Nephron (organoid): ENCODE measurements at regions not wholly inside any gene's neighbourhood (a gene's known extent, or its start where the extent isn't known, plus 50 kb on each side); places are given as distances from the start of the nearest gene placed in this dataset.

Source experiments
- H3K27ac Mint-ChIP-seq, 3 experiments: 2 replicates each; pipeline ENCODE4 v1.8.0; 2020; ENCODE audit warnings: mixed read lengths in 3 of 3, mild to moderate bottlenecking in 2 of 3, moderate library complexity in 1 of 3
- H3K27me3 Mint-ChIP-seq: 2 replicates; pipeline ENCODE4 v1.8.0; 2021; ENCODE audit warnings: low read depth, mild to moderate bottlenecking, moderate library complexity, mixed read lengths
- H3K36me3 Mint-ChIP-seq: 2 replicates; pipeline ENCODE4 v1.8.0; 2020; ENCODE audit warnings: low read depth, mixed read lengths
- H3K4me1 Mint-ChIP-seq: 2 replicates; pipeline ENCODE4 v1.8.0; 2020; ENCODE audit warnings: mixed read lengths
- H3K4me3 Mint-ChIP-seq, 3 experiments: 2 replicates each; pipeline ENCODE4 v1.8.0; 2020; ENCODE audit warnings: mild to moderate bottlenecking in 3 of 3, mixed read lengths in 3 of 3, moderate library complexity in 2 of 3
- H3K9me3 Mint-ChIP-seq: 2 replicates; pipeline ENCODE4 v1.8.0; 2020; ENCODE audit warnings: mixed read lengths
- CTCF ChIP-seq, 3 experiments: fragments of 200-600 bp; sonication (generic); IDR thresholded peaks; one replicate each; pipeline ENCODE4 v1.5.0; 2021; ENCODE audit warnings: antibody characterized with exemption in 3 of 3; ENCODE audit not compliant: unreplicated experiment in 3 of 3

DNA sequence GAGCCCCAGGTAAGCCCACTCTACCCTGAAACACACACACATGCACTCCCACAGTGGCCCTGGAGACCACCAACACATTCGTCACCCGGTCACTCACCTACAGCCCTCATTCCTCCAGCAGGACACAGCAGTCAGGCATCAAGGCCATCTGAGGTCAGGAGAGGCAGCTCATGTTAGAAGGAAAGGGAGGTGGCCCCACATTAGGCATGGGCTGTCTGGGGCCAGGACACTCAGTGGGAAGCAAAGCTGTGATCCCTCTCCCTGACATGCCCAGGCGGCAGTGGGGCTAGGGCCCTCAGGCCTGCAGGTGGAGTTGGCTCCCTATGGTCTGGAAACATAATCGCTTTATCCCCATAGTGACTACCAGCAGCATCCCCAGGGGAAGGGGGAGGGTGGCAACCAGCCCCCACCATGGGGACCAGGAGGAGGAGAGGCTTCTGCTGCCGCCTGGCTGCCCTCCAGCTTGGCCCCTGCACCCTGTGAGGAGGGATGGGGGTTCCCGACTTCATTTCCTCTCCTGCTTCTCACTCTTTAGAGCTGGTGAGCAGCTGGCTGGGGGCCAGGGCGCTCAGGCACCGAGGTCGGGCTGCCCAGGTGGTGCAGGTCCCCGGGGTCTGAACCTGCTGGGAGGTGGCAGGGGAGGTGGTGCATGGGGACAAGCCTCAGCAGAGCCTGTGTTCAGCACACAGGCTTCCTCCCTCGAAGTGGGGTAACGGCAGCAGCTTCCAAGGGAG lies 76.6 kb upstream of the CST7 start:
- Mint-ChIP-seq H3K27ac (no peak overlapping the region), H3K9me3 (no peaks in the 10 kb centered on the region), H3K4me3 (no peak overlapping the region), H3K4me1 (peaks cover 16% of the 10 kb centered on the region), H3K27me3 (peaks cover 27% of the 10 kb centered on the region), H3K36me3 (no peaks in the 10 kb centered on the region)
- no peak for TF ChIP-seq CTCF (IDR thresholded peaks at IDR 0.05; ENCODE audit: unreplicated experiment in 3 of 3)

GRCh38 chr20:24873025-24873620 lies 75.9 kb upstream of the CST7 start:
- H3K36me3 Mint-ChIP-seq: no peaks in the 10 kb centered on the region

GRCh38 chr20:24875078-24875477 lies 74.0 kb upstream of the CST7 start:
- H3K9me3 Mint-ChIP-seq: no peaks in the 10 kb centered on the region
- H3K4me3 Mint-ChIP-seq: no peak overlapping the region
- peaks cover 23% of the 10 kb centered on the region for H3K27me3 Mint-ChIP-seq
- no peak for TF ChIP-seq CTCF (IDR thresholded peaks at IDR 0.05; ENCODE audit: unreplicated experiment in 3 of 3)
- no peaks in the 10 kb centered on the region for H3K36me3 Mint-ChIP-seq
- H3K4me1 Mint-ChIP-seq: peaks cover 15% of the 10 kb centered on the region
- H3K27ac Mint-ChIP-seq: no peak overlapping the region

More at GRCh38 chr20:24873025-24873620, 75.9 kb upstream of the CST7 start:
- Mint-ChIP-seq H3K4me3 (no peak overlapping the region), H3K27me3 (peaks cover 27% of the 10 kb centered on the region), H3K4me1 (peaks cover 16% of the 10 kb centered on the region), H3K9me3 (no peaks in the 10 kb centered on the region), H3K27ac (no peak overlapping the region)
- TF ChIP-seq CTCF (IDR thresholded peaks at IDR 0.05; ENCODE audit: unreplicated experiment in 3 of 3): no peak

GRCh38 chr20:24877652-24878051 lies 71.4 kb upstream of the CST7 start:
- no peaks in the 10 kb centered on the region for H3K36me3 Mint-ChIP-seq
- H3K9me3 Mint-ChIP-seq: no peaks in the 10 kb centered on the region
- H3K4me3 Mint-ChIP-seq: no peak overlapping the region
- H3K27ac Mint-ChIP-seq: no peak overlapping the region
- no peak for TF ChIP-seq CTCF (IDR thresholded peaks at IDR 0.05; ENCODE audit: unreplicated experiment in 3 of 3)
- peaks cover 10% of the 10 kb centered on the region for H3K27me3 Mint-ChIP-seq
- no peaks in the 10 kb centered on the region for H3K4me1 Mint-ChIP-seq

GRCh38 chr20:24878657-24879056 lies 70.4 kb upstream of the CST7 start:
- no peak overlapping the region for H3K27ac Mint-ChIP-seq
- no peaks in the 10 kb centered on the region for H3K4me1 Mint-ChIP-seq
- H3K27me3 Mint-ChIP-seq: peaks cover 14% of the 10 kb centered on the region
- no peaks in the 10 kb centered on the region for H3K9me3 Mint-ChIP-seq
- no peak overlapping the region for H3K4me3 Mint-ChIP-seq
- TF ChIP-seq CTCF (IDR thresholded peaks at IDR 0.05; ENCODE audit: unreplicated experiment in 3 of 3): no peak
- H3K36me3 Mint-ChIP-seq: no peaks in the 10 kb centered on the region

- no peak overlapping the region for H3K27ac Mint-ChIP-seq
- peaks cover 8% of the 10 kb centered on the region for H3K27me3 Mint-ChIP-seq
- no peak overlapping the region for H3K4me3 Mint-ChIP-seq
- H3K4me1 Mint-ChIP-seq: no peaks in the 10 kb centered on the region
- no peaks in the 10 kb centered on the region for H3K9me3 Mint-ChIP-seq
- TF ChIP-seq CTCF (IDR thresholded peaks at IDR 0.05; ENCODE audit: unreplicated experiment in 3 of 3): no peak
- no peaks in the 10 kb centered on the region for H3K36me3 Mint-ChIP-seq
Observed at GRCh38 chr20:24879875-24880274, 69.2 kb upstream of the CST7 start.
